PC-3 (cell line): ENCODE measurements at regions not wholly inside any gene's neighbourhood (a gene's known extent, or its start where the extent isn't known, plus 50 kb on each side); places are given as distances from the start of the nearest gene placed in this dataset.

ENCODE experiments used
- ATAC-seq: fragments of 200-7000 bp; cut with Tn5 transposase; 2 replicates; pipeline ENCODE4 v1.9.1; 2020; ENCODE audit warnings: mild to moderate bottlenecking, moderate library complexity
- BruUV-seq: library from RNA; stranded (reverse); fragments of 400-500 nt; replicated peaks from 2 replicates; lab custom pipeline; 2021; lab: Mats Ljungman, UMichigan
- CTCF ChIA-PET: fragments of 300-600 bp; sonication (Branson Sonifier 250); formaldehyde crosslinking; loops from one replicate; lab custom pipeline; 2022; ENCODE audit warnings: antibody characterized with exemption; lab: Charles Lee
- POLR2A ChIA-PET: fragments of 300-600 bp; sonication (Branson Sonifier 250); formaldehyde crosslinking; loops from one replicate; lab custom pipeline; 2022; ENCODE audit warnings: antibody characterized with exemption; ENCODE audit not compliant: unreplicated experiment; lab: Charles Lee
- DNase-seq: peaks from one replicate; pipeline ENCODE4 v3.0.0-alpha.2; 2015
- H2AFZ ChIP-seq: fragments of 300-600 bp; sonication (generic); 2 replicates; pipeline ENCODE4 v1.6.0; 2016; ENCODE audit warnings: antibody characterized with exemption, low read length
- H3F3A ChIP-seq: fragments of 300-600 bp; sonication (generic); one replicate; pipeline ENCODE4 v1.6.0; 2017; ENCODE audit warnings: antibody characterized with exemption, low read length, control low read depth, mild to moderate bottlenecking; ENCODE audit not compliant: unreplicated experiment
- H3K27ac ChIP-seq: fragments of 300-600 bp; sonication (generic); 2 replicates; pipeline ENCODE4 v1.5.1; 2016; ENCODE audit warnings: mild to moderate bottlenecking, low read length
- H3K27me3 ChIP-seq: fragments of 300-600 bp; sonication (generic); 2 replicates; pipeline ENCODE4 v1.6.1; 2016; ENCODE audit warnings: low read length, mixed read lengths
- H3K36me3 ChIP-seq: fragments of 300-600 bp; sonication (generic); 2 replicates; pipeline ENCODE4 v1.6.1; 2016; ENCODE audit warnings: low read depth, mixed run types, low read length, mixed read lengths
- H3K4me1 ChIP-seq: fragments of 300-600 bp; sonication (generic); 2 replicates; pipeline ENCODE4 v1.5.1; 2016; ENCODE audit warnings: low read length; ENCODE audit not compliant: insufficient read depth
- H3K4me2 ChIP-seq: fragments of 300-600 bp; sonication (generic); 2 replicates; pipeline ENCODE4 v1.6.0; 2016; ENCODE audit warnings: low read length
- H3K4me3 ChIP-seq: fragments of 300-600 bp; sonication (generic); 2 replicates; pipeline ENCODE4 v1.5.1; 2016; ENCODE audit warnings: mild to moderate bottlenecking, low read length, mixed read lengths
- H3K79me2 ChIP-seq: fragments of 300-600 bp; sonication (generic); 2 replicates; pipeline ENCODE4 v1.6.1; 2017; ENCODE audit warnings: low read length, mixed read lengths
- H3K9ac ChIP-seq: fragments of 300-600 bp; sonication (generic); 2 replicates; pipeline ENCODE4 v1.6.0; 2016; ENCODE audit warnings: mild to moderate bottlenecking, low read length
- H3K9me2 ChIP-seq: fragments of 300-600 bp; sonication (generic); replicated peaks from 2 replicates; pipeline ENCODE4 v1.6.1; 2016; ENCODE audit warnings: mixed run types, low read length, mixed read lengths
- H3K9me3 ChIP-seq: fragments of 300-600 bp; sonication (generic); 2 replicates; pipeline ENCODE4 v1.6.1; 2016; ENCODE audit warnings: low read length, mixed read lengths
- H4K20me1 ChIP-seq: fragments of 300-600 bp; sonication (generic); 2 replicates; pipeline ENCODE4 v1.6.1; 2016; ENCODE audit warnings: low read length, mixed read lengths
- CTCF ChIP-seq: fragments of 300-600 bp; sonication (generic); conservative IDR thresholded peaks from 2 replicates; pipeline ENCODE4 v1.5.1; 2017; ENCODE audit warnings: antibody characterized with exemption, low read depth, mild to moderate bottlenecking, low read length
- EZH2 ChIP-seq: fragments of 300-600 bp; sonication (generic); IDR thresholded peaks from one replicate; pipeline ENCODE4 v1.6.1; 2017; ENCODE audit warnings: antibody characterized with exemption, mild to moderate bottlenecking, low read length; ENCODE audit not compliant: unreplicated experiment
- EZH2phosphoT487 ChIP-seq: fragments of 300-600 bp; sonication (generic); IDR thresholded peaks from 2 replicates; pipeline ENCODE4 v1.6.1; 2018; ENCODE audit warnings: mild to moderate bottlenecking, antibody characterized with exemption, low read length, borderline replicate concordance
- intact Hi-C: fragments of 100-400 bp; cut with micrococcal nuclease; formaldehyde crosslinking; loops from 2 replicates; pipeline ENCODE4 v1.9.0; 2023

- Histone ChIP-seq H3K9ac (no peak overlapping the region), H3K4me1 (no peaks in the 10 kb centered on the region), H3K36me3 (no peaks in the 10 kb centered on the region), H3K27me3 (peaks cover 14% of the 10 kb centered on the region), H3K4me3 (no peak overlapping the region), H3F3A (no peaks in the 10 kb centered on the region), H3K9me3 (no peaks in the 10 kb centered on the region), H3K79me2 (no peaks in the 10 kb centered on the region), H3K4me2 (no peak overlapping the region), H3K27ac (no peak overlapping the region), H2AFZ (no peak overlapping the region), H4K20me1 (no peaks in the 10 kb centered on the region), H3K9me2 (no peaks in the 10 kb centered on the region)
- TF ChIP-seq CTCF (no peak), EZH2 (no peak), EZH2phosphoT487 (no peak)
- no TSS peak for BruUV-seq
- DNase-seq (peak; percentile 9), ATAC-seq (no peak)
- ChIA-PET POLR2A (no interaction called here), CTCF (no interaction called here)
- intact Hi-C loops: no loop called here
Observed at GRCh38 chr14:99026471-99026870, 245.5 kb downstream of the BCL11B start.

- no TSS peak for BruUV-seq
- POLR2A ChIA-PET: no interaction called here
- intact Hi-C loops: no loop called here
- no peak overlapping the region for H3K27ac ChIP-seq
- DNase-seq (no peak), ATAC-seq (no peak)
- no peaks in the 10 kb centered on the region for H3K9me3 ChIP-seq
- H3K4me3 ChIP-seq: no peak overlapping the region
- TF ChIP-seq EZH2phosphoT487 (no peak), CTCF (no peak), EZH2 (no peak)
- H3K79me2 ChIP-seq: no peaks in the 10 kb centered on the region
- H3K9ac ChIP-seq: no peak overlapping the region
- no peak overlapping the region for H2AFZ ChIP-seq
- no peaks in the 10 kb centered on the region for H3F3A ChIP-seq
- no peaks in the 10 kb centered on the region for H4K20me1 ChIP-seq
- peaks cover 14% of the 10 kb centered on the region for H3K27me3 ChIP-seq
- H3K9me2 ChIP-seq: no peaks in the 10 kb centered on the region
- CTCF ChIA-PET: no interaction called here
- no peaks in the 10 kb centered on the region for H3K36me3 ChIP-seq
- H3K4me1 ChIP-seq: no peaks in the 10 kb centered on the region
- no peak overlapping the region for H3K4me2 ChIP-seq
Observed at GRCh38 chr14:99028041-99028440, 244.0 kb downstream of the BCL11B start.

- Histone ChIP-seq H3K9me2 (no peaks in the 10 kb centered on the region), H3K4me3 (no peak overlapping the region), H2AFZ (no peak overlapping the region), H3K36me3 (no peaks in the 10 kb centered on the region), H4K20me1 (no peaks in the 10 kb centered on the region), H3K4me2 (no peak overlapping the region), H3K4me1 (no peaks in the 10 kb centered on the region), H3K27me3 (peaks cover 14% of the 10 kb centered on the region), H3K27ac (no peak overlapping the region), H3K9ac (no peak overlapping the region), H3K9me3 (no peaks in the 10 kb centered on the region), H3K79me2 (no peaks in the 10 kb centered on the region), H3F3A (no peaks in the 10 kb centered on the region)
- ChIA-PET POLR2A (no interaction called here), CTCF (no interaction called here)
- intact Hi-C loops: no loop called here
- TF ChIP-seq CTCF (no peak), EZH2 (no peak), EZH2phosphoT487 (no peak)
- no TSS peak for BruUV-seq
- no peak for DNase-seq
- ATAC-seq: no peak
Observed at GRCh38 chr14:99028521-99028920, 243.5 kb downstream of the BCL11B start.
